ENCODE measurements at regions not wholly inside any gene's neighbourhood (a gene's known extent, or its start where the extent isn't known, plus 50 kb on each side); places are given as distances from the start of the nearest gene placed in this dataset.
A peak's percentile ranks its signal among the peaks of the same experiment; 100 is the strongest.

DNA sequence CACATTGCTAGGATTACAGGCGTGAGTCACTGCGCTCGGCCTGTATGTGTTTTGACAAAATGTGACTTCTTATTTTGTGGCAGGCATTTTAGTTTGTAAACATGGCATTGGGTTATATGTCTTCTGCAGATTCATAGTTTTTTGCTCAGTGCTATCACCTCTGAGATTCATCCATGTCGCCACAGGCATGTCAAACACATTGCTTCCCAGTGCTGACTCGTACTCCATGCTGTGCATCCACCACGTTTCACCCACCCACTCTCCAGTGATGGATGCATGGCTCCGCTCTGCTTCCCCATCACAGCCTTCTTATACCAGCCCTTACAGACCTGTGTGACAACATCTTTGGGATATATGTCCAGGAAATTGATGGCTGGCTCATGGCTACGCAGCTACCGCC lies 158.8 kb downstream of the GAS1 start:
- peak in 1 of 2 donors; percentile 31 for DNase-seq (ENCODE audit: low spot score in 2 of 2)
- no peak overlapping the region for H3K4me3 ChIP-seq (ENCODE audit: low read depth, poor library complexity, severe bottlenecking)
- WGBS, 2 donors, result 92 to 96% methylated on average over 9 of the region's 9 CpGs
- intact Hi-C loops (cut with DNase I; ENCODE audit: low total_unique reads), result no loop called here
- TF ChIP-seq, protein P1, sequence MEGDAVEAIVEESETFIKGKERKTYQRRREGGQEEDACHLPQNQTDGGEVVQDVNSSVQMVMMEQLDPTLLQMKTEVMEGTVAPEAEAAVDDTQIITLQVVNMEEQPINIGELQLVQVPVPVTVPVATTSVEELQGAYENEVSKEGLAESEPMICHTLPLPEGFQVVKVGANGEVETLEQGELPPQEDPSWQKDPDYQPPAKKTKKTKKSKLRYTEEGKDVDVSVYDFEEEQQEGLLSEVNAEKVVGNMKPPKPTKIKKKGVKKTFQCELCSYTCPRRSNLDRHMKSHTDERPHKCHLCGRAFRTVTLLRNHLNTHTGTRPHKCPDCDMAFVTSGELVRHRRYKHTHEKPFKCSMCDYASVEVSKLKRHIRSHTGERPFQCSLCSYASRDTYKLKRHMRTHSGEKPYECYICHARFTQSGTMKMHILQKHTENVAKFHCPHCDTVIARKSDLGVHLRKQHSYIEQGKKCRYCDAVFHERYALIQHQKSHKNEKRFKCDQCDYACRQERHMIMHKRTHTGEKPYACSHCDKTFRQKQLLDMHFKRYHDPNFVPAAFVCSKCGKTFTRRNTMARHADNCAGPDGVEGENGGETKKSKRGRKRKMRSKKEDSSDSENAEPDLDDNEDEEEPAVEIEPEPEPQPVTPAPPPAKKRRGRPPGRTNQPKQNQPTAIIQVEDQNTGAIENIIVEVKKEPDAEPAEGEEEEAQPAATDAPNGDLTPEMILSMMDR (IDR thresholded peaks at IDR 0.05), result no peak
- TF ChIP-seq POLR2A (IDR thresholded peaks at IDR 0.05), result no peak

DNA sequence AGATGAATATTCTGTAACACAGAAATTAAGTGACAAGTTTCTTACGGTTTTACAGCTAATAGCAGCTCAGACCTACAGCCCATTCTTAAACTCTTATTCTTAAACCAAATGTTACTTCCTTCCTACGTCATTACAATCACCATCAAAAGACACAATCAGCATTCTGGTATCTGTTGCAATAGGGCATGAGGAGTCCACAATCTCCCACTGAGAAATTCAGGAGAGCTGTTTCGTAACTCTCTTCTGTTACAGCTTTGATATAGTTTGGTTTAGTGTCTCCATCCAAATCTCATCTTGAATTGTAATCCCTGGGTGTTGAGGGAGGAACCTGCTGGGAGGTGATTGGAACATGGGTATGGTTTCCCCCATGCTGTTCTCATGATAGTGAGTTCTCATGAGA lies 163.4 kb downstream of the GAS1 start:
- 85 to 89% methylated on average over 3 of the region's 3 CpGs for WGBS, 2 donors
- DNase-seq (ENCODE audit: low spot score in 2 of 2), result no peak
- intact Hi-C loops (cut with DNase I; ENCODE audit: low total_unique reads), result no loop called here
- H3K4me3 ChIP-seq (ENCODE audit: low read depth, poor library complexity, severe bottlenecking), result no peak overlapping the region
- TF ChIP-seq, protein P1 (IDR thresholded peaks at IDR 0.05), result no peak
- TF ChIP-seq POLR2A (IDR thresholded peaks at IDR 0.05), result no peak

DNA sequence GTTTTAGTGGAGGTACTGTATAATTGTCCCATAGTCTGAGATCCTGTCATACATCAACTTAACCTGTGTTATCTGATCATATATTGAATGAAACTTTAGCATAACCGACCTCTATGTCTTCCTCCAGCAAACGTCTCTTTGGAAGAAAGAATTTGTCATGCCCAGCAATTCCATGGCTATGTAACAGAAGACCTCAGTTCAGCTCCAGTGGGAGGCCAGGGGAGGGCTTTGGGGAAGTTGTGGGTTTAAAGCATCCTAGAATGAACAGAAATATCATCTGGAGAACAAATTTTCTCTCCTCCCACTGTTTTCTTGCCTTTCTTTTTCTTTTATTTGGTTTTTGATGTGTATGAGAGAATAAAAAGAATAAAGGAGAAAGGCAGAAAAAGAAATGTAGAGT lies 164.5 kb downstream of the GAS1 start:
- intact Hi-C loops (cut with DNase I; ENCODE audit: low total_unique reads), result no loop called here
- no peak overlapping the region for H3K4me3 ChIP-seq (ENCODE audit: low read depth, poor library complexity, severe bottlenecking)
- DNase-seq (ENCODE audit: low spot score in 2 of 2), result no peak
- 64 to 79% methylated on average over 2 of the region's 2 CpGs for WGBS, 2 donors
- TF ChIP-seq, protein P1 (IDR thresholded peaks at IDR 0.05), result no peak
- no peak for TF ChIP-seq POLR2A (IDR thresholded peaks at IDR 0.05)

DNA sequence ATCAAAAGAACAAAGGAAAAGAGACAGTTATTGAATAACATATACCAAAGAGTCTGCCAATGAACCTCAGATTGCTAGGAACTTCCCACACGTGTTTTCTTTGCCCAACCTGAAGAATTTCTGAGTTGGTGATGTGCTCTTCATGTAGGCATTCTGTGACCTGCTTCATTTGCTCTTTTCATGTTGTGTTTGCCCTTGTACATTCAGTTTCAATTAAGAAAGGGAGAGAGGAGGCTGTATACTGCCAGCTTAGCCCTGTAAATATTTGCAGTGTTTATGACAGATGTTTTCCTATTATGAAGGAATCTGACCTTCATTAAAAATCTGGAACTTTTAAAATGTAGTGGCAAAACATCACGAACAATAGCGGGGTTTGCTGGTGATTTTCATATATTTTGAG lies 168.5 kb downstream of the GAS1 start:
- 68 to 72% methylated on average over 3 of the region's 3 CpGs for WGBS, 2 donors
- TF ChIP-seq POLR2A (IDR thresholded peaks at IDR 0.05), result no peak
- TF ChIP-seq, protein P1 (IDR thresholded peaks at IDR 0.05), result no peak
- intact Hi-C loops (cut with DNase I; ENCODE audit: low total_unique reads), result no loop called here
- no peak for DNase-seq (ENCODE audit: low spot score in 2 of 2)
- H3K4me3 ChIP-seq (ENCODE audit: low read depth, poor library complexity, severe bottlenecking), result no peak overlapping the region

DNA sequence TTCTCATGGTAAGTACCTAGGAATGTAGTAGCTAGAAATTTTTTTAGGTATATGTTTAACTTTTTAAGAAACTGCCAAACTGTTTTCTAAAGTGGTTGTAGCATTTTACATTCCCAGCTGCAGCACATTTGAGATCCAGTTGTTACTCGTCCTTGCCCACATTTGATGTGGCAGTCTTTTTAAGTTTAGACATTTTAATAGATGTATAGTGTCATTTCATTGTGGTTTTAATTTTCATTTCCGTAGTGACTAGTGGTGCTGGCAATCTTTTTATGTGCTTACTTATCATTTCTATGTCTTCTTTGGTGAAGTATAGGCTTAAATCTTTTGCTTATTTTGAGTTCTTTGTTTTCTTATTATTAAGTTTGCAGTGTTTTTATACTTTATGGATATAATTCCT lies 171.6 kb downstream of the GAS1 start:
- TF ChIP-seq, protein P1 (IDR thresholded peaks at IDR 0.05), result no peak
- TF ChIP-seq POLR2A (IDR thresholded peaks at IDR 0.05), result no peak
- WGBS, 2 donors, result 65 to 72% methylated on average over 2 of the region's 2 CpGs
- DNase-seq (ENCODE audit: low spot score in 2 of 2), result no peak
- intact Hi-C loops (cut with DNase I; ENCODE audit: low total_unique reads), result no loop called here
- H3K4me3 ChIP-seq (ENCODE audit: low read depth, poor library complexity, severe bottlenecking), result no peak overlapping the region

DNA sequence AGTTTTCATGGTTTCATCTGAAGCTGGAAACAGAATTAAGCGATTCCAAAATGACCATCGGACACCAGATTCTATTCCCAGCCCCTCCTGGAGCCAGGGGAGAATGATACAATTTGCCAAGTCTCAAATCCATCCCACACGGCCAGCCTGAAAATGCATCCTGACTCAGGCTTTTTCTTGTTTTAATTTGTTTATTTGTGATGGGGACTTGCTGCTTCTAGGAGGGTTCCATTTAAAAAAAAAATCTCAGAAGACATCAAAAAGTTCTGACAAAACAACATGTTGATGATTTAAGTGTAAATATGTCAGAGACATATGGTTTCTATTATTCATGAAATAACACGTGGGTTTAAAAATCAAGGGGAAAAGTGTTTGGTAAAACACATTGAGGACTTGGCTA lies 173.2 kb downstream of the GAS1 start:
- no peak for TF ChIP-seq POLR2A (IDR thresholded peaks at IDR 0.05)
- TF ChIP-seq, protein P1 (IDR thresholded peaks at IDR 0.05), result no peak
- DNase-seq (ENCODE audit: low spot score in 2 of 2), result no peak
- WGBS, 2 donors, result 45 to 55% methylated on average over 4 of the region's 4 CpGs

More for the DNA sequence above, 173.2 kb downstream of the GAS1 start:
- H3K4me3 ChIP-seq (ENCODE audit: low read depth, poor library complexity, severe bottlenecking), result no peak overlapping the region
- intact Hi-C loops (cut with DNase I; ENCODE audit: low total_unique reads), result no loop called here
